Esophagus muscularis mucosa (tissue), 4 donors: ENCODE measurements at regions not wholly inside any gene's neighbourhood (a gene's known extent, or its start where the extent isn't known, plus 50 kb on each side); places are given as distances from the start of the nearest gene placed in this dataset.

Experiments
- DNase-seq: peaks from one replicate; pipeline ENCODE4 v3.0.0-alpha.2; 2017; ENCODE audit errors: extremely low spot score
- H3K27ac ChIP-seq, 4 donors: fragments of 200-600 bp; sonication (generic); replicated peaks in 1 of 4; 1 replicate in 3 of 4; 2 replicates in 1 of 4; pipeline ENCODE4 v1.5.1; 2016 to 2019; ENCODE audit warnings: mild to moderate bottlenecking in 1 of 4
- H3K27me3 ChIP-seq, 4 donors: fragments of 200-600 bp; sonication (generic); one replicate each; pipeline versions ENCODE4 v1.5.1 to v1.6.0; 2016 to 2019
- H3K36me3 ChIP-seq, 4 donors: fragments of 200-600 bp; sonication (generic); one replicate each; pipeline ENCODE4 v1.5.1; 2016 to 2019
- H3K4me1 ChIP-seq, 4 donors: fragments of 200-600 bp; sonication (generic); one replicate each; pipeline ENCODE4 v1.5.1; 2016 to 2019
- H3K4me3 ChIP-seq, 4 donors: fragments of 200-600 bp; sonication (generic); 1 replicate in 2 of 4; 2 replicates in 2 of 4; pipeline ENCODE4 v1.5.1; 2016 to 2019; ENCODE audit warnings: mild to moderate bottlenecking in 4 of 4, moderate library complexity in 1 of 4
- H3K9me3 ChIP-seq, 4 donors: fragments of 200-600 bp; sonication (generic); 1 replicate in 3 of 4; 2 replicates in 1 of 4; pipeline ENCODE4 v1.5.1; 2016 to 2019
- EP300 ChIP-seq: sonication (generic); formaldehyde crosslinking; IDR thresholded peaks from one replicate; pipeline ENCODE4 v1.6.1; 2017; ENCODE audit warnings: antibody characterized with exemption
- POLR2A ChIP-seq: fragments of 450-650 bp; IDR thresholded peaks from one replicate; pipeline ENCODE4 v1.6.1; 2017; ENCODE audit warnings: antibody characterized with exemption, moderate library complexity, mild to moderate bottlenecking, low read depth
- POLR2AphosphoS5 ChIP-seq, 2 donors: sonication (generic); formaldehyde crosslinking; IDR thresholded peaks; one replicate each; pipeline ENCODE4 v1.6.1; 2017; ENCODE audit warnings: antibody characterized with exemption in 2 of 2
- WGBS: methylation state at CpG from one replicate; pipeline ENCODE4 v1.1.5; 2018; 5-methylcytosine and 5-hydroxymethylcytosine counted together
- intact Hi-C: fragments of 100-400 bp; cut with DNase I; formaldehyde crosslinking; loops from one replicate; pipeline ENCODE4 v1.15.1; 2023
- TF ChIP-seq, protein P1 (sequence below), 3 experiments: fragments of 200-600 bp in 2 of 3; fragments of 450-650 bp in 1 of 3; sonication (generic) in 2 of 3; IDR thresholded peaks; one replicate each; pipeline ENCODE4 v1.5.1; 2017 to 2019; ENCODE audit warnings: antibody characterized with exemption in 3 of 3, mild to moderate bottlenecking in 2 of 3, moderate library complexity in 1 of 3

- TF ChIP-seq, protein P1, sequence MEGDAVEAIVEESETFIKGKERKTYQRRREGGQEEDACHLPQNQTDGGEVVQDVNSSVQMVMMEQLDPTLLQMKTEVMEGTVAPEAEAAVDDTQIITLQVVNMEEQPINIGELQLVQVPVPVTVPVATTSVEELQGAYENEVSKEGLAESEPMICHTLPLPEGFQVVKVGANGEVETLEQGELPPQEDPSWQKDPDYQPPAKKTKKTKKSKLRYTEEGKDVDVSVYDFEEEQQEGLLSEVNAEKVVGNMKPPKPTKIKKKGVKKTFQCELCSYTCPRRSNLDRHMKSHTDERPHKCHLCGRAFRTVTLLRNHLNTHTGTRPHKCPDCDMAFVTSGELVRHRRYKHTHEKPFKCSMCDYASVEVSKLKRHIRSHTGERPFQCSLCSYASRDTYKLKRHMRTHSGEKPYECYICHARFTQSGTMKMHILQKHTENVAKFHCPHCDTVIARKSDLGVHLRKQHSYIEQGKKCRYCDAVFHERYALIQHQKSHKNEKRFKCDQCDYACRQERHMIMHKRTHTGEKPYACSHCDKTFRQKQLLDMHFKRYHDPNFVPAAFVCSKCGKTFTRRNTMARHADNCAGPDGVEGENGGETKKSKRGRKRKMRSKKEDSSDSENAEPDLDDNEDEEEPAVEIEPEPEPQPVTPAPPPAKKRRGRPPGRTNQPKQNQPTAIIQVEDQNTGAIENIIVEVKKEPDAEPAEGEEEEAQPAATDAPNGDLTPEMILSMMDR (IDR thresholded peaks at IDR 0.05), result no peak
- no peak for TF ChIP-seq EP300
- TF ChIP-seq POLR2AphosphoS5 (IDR thresholded peaks at IDR 0.05), result no peak
- TF ChIP-seq POLR2A, result no peak
- Histone ChIP-seq H3K4me1 (peaks cover 0 to 21% (median 11%) of the 10 kb centered on the region in 4 donors), H3K27ac (peak overlapping the region; percentile 43 to 58 (median 46)), H3K4me3 (peak overlapping the region in 3 of 4 donors; percentile 2 to 21 (median 18)), H3K27me3 (no peaks in the 10 kb centered on the region), H3K9me3 (peaks cover 0 to 14% (median 6%) of the 10 kb centered on the region in 4 donors), H3K36me3 (no peaks in the 10 kb centered on the region)
- WGBS, result 61% methylated on average over 7 of the region's 7 CpGs
- no peak for DNase-seq
- intact Hi-C loops, result loop anchor here (5.0 kb wide), 1 partner anchor 52 kb away; no protein-coding TSS in a partner anchor
Observed at GRCh38 chr15:98375513-98376340, 272.6 kb upstream of the IGF1R start.

- Histone ChIP-seq H3K9me3 (peaks cover 0 to 14% (median 6%) of the 10 kb centered on the region in 4 donors), H3K4me3 (no peak overlapping the region), H3K27me3 (no peaks in the 10 kb centered on the region), H3K27ac (no peak overlapping the region), H3K4me1 (peaks cover 0 to 13% (median 6%) of the 10 kb centered on the region in 4 donors), H3K36me3 (no peaks in the 10 kb centered on the region)
- 88% methylated on average over 3 of the region's 3 CpGs for WGBS
- no peak for DNase-seq
- TF ChIP-seq, protein P1 (IDR thresholded peaks at IDR 0.05), result no peak
- TF ChIP-seq POLR2AphosphoS5 (IDR thresholded peaks at IDR 0.05) (no peak), EP300 (no peak), POLR2A (no peak)
- intact Hi-C loops, result no loop called here
Observed at GRCh38 chr15:98380721-98381120, 267.6 kb upstream of the IGF1R start.

GRCh38 chr15:98381446-98381845 is 266.9 kb upstream of the IGF1R start:
- no peaks in the 10 kb centered on the region for H3K27me3 ChIP-seq

GRCh38 chr15:98382139-98382538 is 266.2 kb upstream of the IGF1R start:
- Histone ChIP-seq H3K27me3 (no peaks in the 10 kb centered on the region), H3K27ac (no peak overlapping the region), H3K4me3 (no peak overlapping the region), H3K9me3 (peaks cover 0 to 14% (median 6%) of the 10 kb centered on the region in 4 donors), H3K4me1 (peaks cover 0 to 6% (median 3%) of the 10 kb centered on the region in 4 donors), H3K36me3 (no peaks in the 10 kb centered on the region)
- no peak for DNase-seq
- intact Hi-C loops, result no loop called here
- 62% methylated on average over 5 of the region's 6 CpGs for WGBS
- TF ChIP-seq POLR2A (no peak), POLR2AphosphoS5 (IDR thresholded peaks at IDR 0.05) (no peak), EP300 (no peak)
- TF ChIP-seq, protein P1 (IDR thresholded peaks at IDR 0.05), result no peak

More at GRCh38 chr15:98381446-98381845, 266.9 kb upstream of the IGF1R start:
- H3K27ac ChIP-seq, result no peak overlapping the region
- TF ChIP-seq, protein P1 (IDR thresholded peaks at IDR 0.05), result no peak
- no peak for TF ChIP-seq POLR2A
- TF ChIP-seq POLR2AphosphoS5 (IDR thresholded peaks at IDR 0.05), result no peak
- no peak for TF ChIP-seq EP300
- H3K4me3 ChIP-seq, result no peak overlapping the region
- H3K9me3 ChIP-seq, result peaks cover 0 to 14% (median 6%) of the 10 kb centered on the region in 4 donors
- DNase-seq, result no peak
- 82% methylated on average over 2 of the region's 2 CpGs for WGBS
- H3K4me1 ChIP-seq, result peaks cover 0 to 7% (median 2%) of the 10 kb centered on the region in 4 donors
- H3K36me3 ChIP-seq, result no peaks in the 10 kb centered on the region
- intact Hi-C loops, result no loop called here
